ENCODE measurements at regions not wholly inside any gene's neighbourhood (a gene's known extent, or its start where the extent isn't known, plus 50 kb on each side); places are given as distances from the start of the nearest gene placed in this dataset.

DNA sequence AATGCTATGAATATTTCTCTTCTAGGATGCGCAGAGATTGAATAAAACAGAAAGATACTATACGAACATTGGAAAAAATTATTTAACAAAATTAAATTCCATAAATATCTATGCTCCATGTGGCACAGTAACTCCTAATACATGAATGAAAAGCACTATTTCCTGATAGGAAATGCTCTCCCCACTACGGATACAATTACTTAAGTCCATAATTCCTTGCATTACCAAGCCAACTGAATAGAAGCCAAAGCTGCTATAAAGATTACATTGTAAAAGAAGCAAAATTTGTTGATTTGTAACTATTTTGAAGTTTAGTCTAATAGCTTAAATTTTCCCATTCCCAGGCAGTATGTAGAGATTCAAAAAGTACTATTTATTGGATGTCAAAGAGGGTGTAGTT, 61.8 kb upstream of the SNX2 start (continued):
- TF ChIP-seq, protein P1, sequence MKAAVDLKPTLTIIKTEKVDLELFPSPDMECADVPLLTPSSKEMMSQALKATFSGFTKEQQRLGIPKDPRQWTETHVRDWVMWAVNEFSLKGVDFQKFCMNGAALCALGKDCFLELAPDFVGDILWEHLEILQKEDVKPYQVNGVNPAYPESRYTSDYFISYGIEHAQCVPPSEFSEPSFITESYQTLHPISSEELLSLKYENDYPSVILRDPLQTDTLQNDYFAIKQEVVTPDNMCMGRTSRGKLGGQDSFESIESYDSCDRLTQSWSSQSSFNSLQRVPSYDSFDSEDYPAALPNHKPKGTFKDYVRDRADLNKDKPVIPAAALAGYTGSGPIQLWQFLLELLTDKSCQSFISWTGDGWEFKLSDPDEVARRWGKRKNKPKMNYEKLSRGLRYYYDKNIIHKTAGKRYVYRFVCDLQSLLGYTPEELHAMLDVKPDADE (CRISPR knock-in tag; IDR thresholded peaks at IDR 0.05) = no peak
- TF ChIP-seq ERF (CRISPR knock-in tag; IDR thresholded peaks at IDR 0.05) (no peak), ZNF543 (CRISPR knock-in tag; IDR thresholded peaks at IDR 0.05) (no peak), FOSL1 (CRISPR knock-in tag; IDR thresholded peaks at IDR 0.05; ENCODE audit: borderline replicate concordance) (no peak)

DNA sequence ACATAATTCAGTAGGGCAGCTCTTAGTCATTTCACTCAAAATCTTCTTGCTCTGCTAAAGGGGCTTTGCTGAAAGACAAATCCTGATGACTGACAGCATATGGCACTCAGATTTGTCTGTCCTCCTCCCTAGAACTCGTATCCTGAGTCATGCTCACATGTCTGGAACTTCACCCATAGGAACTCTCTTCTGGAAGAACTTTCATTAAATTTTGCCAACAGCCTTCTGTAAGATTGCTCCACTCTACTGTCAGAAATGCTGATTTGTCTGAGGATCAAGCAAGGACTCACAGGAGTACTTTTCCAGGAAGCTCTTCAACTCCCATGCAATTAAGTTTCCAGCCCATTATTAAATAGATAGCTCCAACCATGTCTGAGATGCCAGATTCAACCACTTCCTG, 59.8 kb upstream of the SNX2 start:
- no peak for ATAC-seq
- CTCF ChIA-PET (ENCODE audit: low intra/inter-chr PET ratio, low total read pairs) = no interaction called here

More for the DNA sequence above, 59.8 kb upstream of the SNX2 start:
- in situ Hi-C loops (cut with HindIII; ENCODE audit: extremely low pct_ligation_motif_present, low pct_unique_long_range_greater_than_20kb) (no loop called here), intact Hi-C loops (cut with micrococcal nuclease; ENCODE audit: unreplicated experiment) (no loop called here)
- Histone ChIP-seq H2AFZ (ENCODE audit: low read length) (no peak overlapping the region), H3K27ac (ENCODE audit: extremely low read length, insufficient read depth, low read length) (no peak overlapping the region), H3K79me2 (ENCODE audit: insufficient read depth, low read length) (no peaks in the 10 kb centered on the region), H3K27me3 (ENCODE audit: control insufficient read depth in 1 of 2, insufficient read depth in 2 of 2, low read length in 2 of 2) (0 out of 5 replicates have a peak, but pooled peaks cover 0 to 3% of the 10 kb centered on the region in 2 experiments), H3K9me3 (ENCODE audit: low read length) (no peaks in the 10 kb centered on the region), H4K20me1 (ENCODE audit: insufficient read depth, low read length) (no peaks in the 10 kb centered on the region), H3K4me2 (ENCODE audit: low read depth, low read length) (no peak overlapping the region), H3K9ac (ENCODE audit: insufficient read depth, low read depth, low read length) (no peak overlapping the region), H3K36me3 (replicated peaks in 1 of 2; ENCODE audit: control insufficient read depth in 1 of 2, insufficient read depth in 2 of 2, low read length in 2 of 2) (no peaks in the 10 kb centered on the region), H3K4me1 (ENCODE audit: insufficient read depth, low read length) (no peaks in the 10 kb centered on the region), H3K4me3 (replicated peaks in 1 of 3; ENCODE audit: insufficient read depth in 1 of 3, low read depth in 2 of 3, low read length in 3 of 3) (no peak overlapping the region)
- no peak for DNase-seq (ENCODE audit: low spot score)
- no peak for TF ChIP-seq ZFP36L2 (CRISPR knock-in tag; IDR thresholded peaks at IDR 0.05)
- TF ChIP-seq, protein P2, sequence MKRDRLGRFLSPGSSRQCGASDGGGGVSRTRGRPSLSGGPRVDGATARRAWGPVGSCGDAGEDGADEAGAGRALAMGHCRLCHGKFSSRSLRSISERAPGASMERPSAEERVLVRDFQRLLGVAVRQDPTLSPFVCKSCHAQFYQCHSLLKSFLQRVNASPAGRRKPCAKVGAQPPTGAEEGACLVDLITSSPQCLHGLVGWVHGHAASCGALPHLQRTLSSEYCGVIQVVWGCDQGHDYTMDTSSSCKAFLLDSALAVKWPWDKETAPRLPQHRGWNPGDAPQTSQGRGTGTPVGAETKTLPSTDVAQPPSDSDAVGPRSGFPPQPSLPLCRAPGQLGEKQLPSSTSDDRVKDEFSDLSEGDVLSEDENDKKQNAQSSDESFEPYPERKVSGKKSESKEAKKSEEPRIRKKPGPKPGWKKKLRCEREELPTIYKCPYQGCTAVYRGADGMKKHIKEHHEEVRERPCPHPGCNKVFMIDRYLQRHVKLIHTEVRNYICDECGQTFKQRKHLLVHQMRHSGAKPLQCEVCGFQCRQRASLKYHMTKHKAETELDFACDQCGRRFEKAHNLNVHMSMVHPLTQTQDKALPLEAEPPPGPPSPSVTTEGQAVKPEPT (CRISPR knock-in tag; IDR thresholded peaks at IDR 0.05; ENCODE audit: low read depth) = no peak
- TF ChIP-seq, protein P3, sequence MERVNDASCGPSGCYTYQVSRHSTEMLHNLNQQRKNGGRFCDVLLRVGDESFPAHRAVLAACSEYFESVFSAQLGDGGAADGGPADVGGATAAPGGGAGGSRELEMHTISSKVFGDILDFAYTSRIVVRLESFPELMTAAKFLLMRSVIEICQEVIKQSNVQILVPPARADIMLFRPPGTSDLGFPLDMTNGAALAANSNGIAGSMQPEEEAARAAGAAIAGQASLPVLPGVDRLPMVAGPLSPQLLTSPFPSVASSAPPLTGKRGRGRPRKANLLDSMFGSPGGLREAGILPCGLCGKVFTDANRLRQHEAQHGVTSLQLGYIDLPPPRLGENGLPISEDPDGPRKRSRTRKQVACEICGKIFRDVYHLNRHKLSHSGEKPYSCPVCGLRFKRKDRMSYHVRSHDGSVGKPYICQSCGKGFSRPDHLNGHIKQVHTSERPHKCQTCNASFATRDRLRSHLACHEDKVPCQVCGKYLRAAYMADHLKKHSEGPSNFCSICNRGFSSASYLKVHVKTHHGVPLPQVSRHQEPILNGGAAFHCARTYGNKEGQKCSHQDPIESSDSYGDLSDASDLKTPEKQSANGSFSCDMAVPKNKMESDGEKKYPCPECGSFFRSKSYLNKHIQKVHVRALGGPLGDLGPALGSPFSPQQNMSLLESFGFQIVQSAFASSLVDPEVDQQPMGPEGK (CRISPR knock-in tag; IDR thresholded peaks at IDR 0.05) = no peak
- no peak for TF ChIP-seq ZSCAN20 (CRISPR knock-in tag; IDR thresholded peaks at IDR 0.05; ENCODE audit: borderline replicate concordance)
- TF ChIP-seq NFE2L1 (CRISPR knock-in tag; IDR thresholded peaks at IDR 0.05; ENCODE audit: borderline replicate concordance) = no peak
- no peak for TF ChIP-seq ZNF235 (CRISPR knock-in tag; IDR thresholded peaks at IDR 0.05; ENCODE audit: borderline replicate concordance)
- POLR2A ChIA-PET = no interaction called here
- FAIRE-seq = no peak
- WGBS (ENCODE audit: low lambda C conversion rate) = 0% methylated on average over 1 of the region's 1 CpG
- BruUV-seq (replicated peaks) = no TSS peak
